Ascending aorta (tissue), 2 donors: ENCODE measurements at regions not wholly inside any gene's neighbourhood (a gene's known extent, or its start where the extent isn't known, plus 50 kb on each side); places are given as distances from the start of the nearest gene placed in this dataset.

ENCODE experiments used
- DNase-seq, 2 donors: peaks; one replicate each; pipeline ENCODE4 v3.0.0-alpha.2; 2019; ENCODE audit warnings: low spot score in 2 of 2
- H3K27ac ChIP-seq, 2 donors: fragments of 200-600 bp; sonication (generic); one replicate each; pipeline ENCODE4 v1.5.1; 2016 to 2017; ENCODE audit warnings: mild to moderate bottlenecking in 1 of 2
- H3K27me3 ChIP-seq: fragments of 200-600 bp; sonication (generic); one replicate; pipeline ENCODE4 v1.5.1; 2017
- H3K36me3 ChIP-seq, 2 donors: fragments of 200-600 bp; sonication (generic); one replicate each; pipeline ENCODE4 v1.5.1; 2016
- H3K4me1 ChIP-seq, 2 donors: fragments of 200-600 bp; sonication (generic); one replicate each; pipeline ENCODE4 v1.5.1; 2016 to 2017; ENCODE audit warnings: mild to moderate bottlenecking in 1 of 2
- H3K4me3 ChIP-seq, 2 donors: fragments of 200-600 bp; sonication (generic); one replicate each; pipeline ENCODE4 v1.5.1; 2016 to 2017; ENCODE audit warnings: mild to moderate bottlenecking in 1 of 2
- H3K9me3 ChIP-seq, 2 donors: fragments of 200-600 bp; sonication (generic); one replicate each; pipeline ENCODE4 v1.5.1; 2016
- intact Hi-C: fragments of 100-400 bp; cut with DNase I; formaldehyde crosslinking; loops from one replicate; pipeline ENCODE4 v1.15.1; 2023
- TF ChIP-seq, protein P1 (sequence below), 3 experiments: fragments of 200-600 bp in 2 of 3; fragments of 450-650 bp in 1 of 3; sonication (generic) in 2 of 3; IDR thresholded peaks; one replicate each; pipeline ENCODE4 v1.5.1; 2016 to 2019; ENCODE audit warnings: antibody characterized with exemption in 3 of 3, mild to moderate bottlenecking in 1 of 3, moderate library complexity in 1 of 3

DNA sequence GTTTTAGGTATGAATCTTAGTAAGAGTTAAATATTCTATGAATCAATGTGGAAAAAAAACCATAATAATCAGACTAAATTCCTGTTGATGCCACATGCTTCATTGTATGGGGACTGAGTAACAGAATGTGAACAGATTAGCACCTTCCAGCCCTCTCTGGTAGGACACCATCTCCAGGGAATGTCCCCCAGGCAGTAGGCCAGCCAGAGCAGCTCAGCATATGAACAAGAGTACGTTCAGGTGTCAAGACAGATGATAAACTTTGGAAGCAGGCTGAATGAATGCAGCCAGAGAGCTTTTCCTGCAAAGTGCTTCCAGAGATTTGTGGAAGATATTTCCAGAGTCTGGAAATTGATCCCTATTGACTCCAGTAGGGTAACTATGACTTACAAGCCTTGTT lies 204.4 kb downstream of the RPS29 start:
- H3K4me1 ChIP-seq: no peaks in the 10 kb centered on the region
- DNase-seq: no peak
- H3K36me3 ChIP-seq: no peaks in the 10 kb centered on the region
- no peak overlapping the region for H3K27ac ChIP-seq
- H3K9me3 ChIP-seq: no peaks in the 10 kb centered on the region
- H3K27me3 ChIP-seq: no peaks in the 10 kb centered on the region
- H3K4me3 ChIP-seq: no peak overlapping the region
- TF ChIP-seq, protein P1, sequence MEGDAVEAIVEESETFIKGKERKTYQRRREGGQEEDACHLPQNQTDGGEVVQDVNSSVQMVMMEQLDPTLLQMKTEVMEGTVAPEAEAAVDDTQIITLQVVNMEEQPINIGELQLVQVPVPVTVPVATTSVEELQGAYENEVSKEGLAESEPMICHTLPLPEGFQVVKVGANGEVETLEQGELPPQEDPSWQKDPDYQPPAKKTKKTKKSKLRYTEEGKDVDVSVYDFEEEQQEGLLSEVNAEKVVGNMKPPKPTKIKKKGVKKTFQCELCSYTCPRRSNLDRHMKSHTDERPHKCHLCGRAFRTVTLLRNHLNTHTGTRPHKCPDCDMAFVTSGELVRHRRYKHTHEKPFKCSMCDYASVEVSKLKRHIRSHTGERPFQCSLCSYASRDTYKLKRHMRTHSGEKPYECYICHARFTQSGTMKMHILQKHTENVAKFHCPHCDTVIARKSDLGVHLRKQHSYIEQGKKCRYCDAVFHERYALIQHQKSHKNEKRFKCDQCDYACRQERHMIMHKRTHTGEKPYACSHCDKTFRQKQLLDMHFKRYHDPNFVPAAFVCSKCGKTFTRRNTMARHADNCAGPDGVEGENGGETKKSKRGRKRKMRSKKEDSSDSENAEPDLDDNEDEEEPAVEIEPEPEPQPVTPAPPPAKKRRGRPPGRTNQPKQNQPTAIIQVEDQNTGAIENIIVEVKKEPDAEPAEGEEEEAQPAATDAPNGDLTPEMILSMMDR (IDR thresholded peaks at IDR 0.05): no peak
- intact Hi-C loops: no loop called here

DNA sequence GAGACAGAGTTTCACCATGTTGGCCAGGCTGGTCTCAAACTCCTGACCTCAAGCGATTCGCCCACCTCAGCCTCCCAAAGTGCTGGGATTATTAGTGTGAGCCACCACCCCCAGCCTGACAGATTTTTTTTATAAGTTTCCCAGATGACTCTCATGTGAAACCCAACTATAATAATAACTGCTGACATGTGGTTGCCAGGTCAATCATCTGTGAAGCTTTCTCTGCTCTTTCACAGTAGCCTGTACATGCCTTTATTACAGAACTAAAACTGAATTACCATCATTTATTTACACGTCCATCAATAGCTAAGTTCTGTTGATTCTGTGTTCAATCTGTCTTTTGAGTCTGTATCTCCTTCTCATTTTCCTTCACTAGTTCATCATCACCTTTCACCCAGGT lies 218.5 kb downstream of the RPS29 start:
- H3K27me3 ChIP-seq: no peaks in the 10 kb centered on the region
- intact Hi-C loops: no loop called here
- no peak for DNase-seq
- H3K9me3 ChIP-seq: no peaks in the 10 kb centered on the region
- H3K4me1 ChIP-seq: no peaks in the 10 kb centered on the region
- H3K27ac ChIP-seq: no peak overlapping the region
- no peak overlapping the region for H3K4me3 ChIP-seq
- TF ChIP-seq, protein P1 (IDR thresholded peaks at IDR 0.05): no peak
- H3K36me3 ChIP-seq: no peaks in the 10 kb centered on the region

DNA sequence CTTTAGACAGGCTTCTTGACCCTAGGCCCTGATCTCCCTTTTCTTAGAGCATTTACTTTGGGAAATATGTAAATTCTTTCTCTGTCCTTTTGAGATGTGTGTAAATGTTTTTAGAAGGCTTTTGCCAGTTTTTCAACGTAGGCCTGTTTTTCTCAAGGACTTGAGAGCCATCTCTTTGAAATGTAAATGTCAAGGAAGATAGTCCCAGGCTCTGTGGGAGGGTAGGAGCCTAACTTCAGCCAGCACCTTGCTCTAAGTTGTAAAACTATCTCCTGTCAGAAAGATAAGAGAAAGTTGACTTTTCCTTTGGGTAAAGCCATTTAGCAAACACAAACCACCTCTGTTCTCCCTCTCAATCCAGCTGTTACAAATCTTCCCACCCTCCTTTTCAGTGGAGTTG lies 219.8 kb downstream of the RPS29 start:
- H3K4me3 ChIP-seq: no peak overlapping the region
- TF ChIP-seq, protein P1 (IDR thresholded peaks at IDR 0.05): no peak
- no peak overlapping the region for H3K27ac ChIP-seq
- DNase-seq: no peak
- H3K4me1 ChIP-seq: no peaks in the 10 kb centered on the region
- H3K36me3 ChIP-seq: no peaks in the 10 kb centered on the region
- intact Hi-C loops: no loop called here
- H3K27me3 ChIP-seq: no peaks in the 10 kb centered on the region
- peaks cover 0 to 2% of the 10 kb centered on the region in 2 donors for H3K9me3 ChIP-seq

DNA sequence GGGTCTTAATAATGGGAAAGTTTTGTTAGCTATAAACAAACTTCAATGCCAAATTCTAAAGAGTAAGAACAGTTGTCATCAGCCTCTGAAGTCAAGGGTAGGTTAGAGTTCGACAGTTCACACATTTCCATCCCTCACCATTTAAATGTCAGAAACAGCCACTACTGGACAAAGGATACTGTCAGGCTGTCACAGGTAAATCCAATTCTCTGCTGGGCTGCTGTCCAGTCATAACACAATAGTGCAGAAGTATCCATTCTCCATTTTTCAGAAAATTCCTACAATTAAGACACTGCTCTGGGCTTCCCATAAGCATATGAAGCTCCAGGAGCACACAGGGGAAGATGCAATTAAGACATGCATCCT lies 221.4 kb downstream of the RPS29 start:
- no peak for DNase-seq
- Histone ChIP-seq H3K4me3 (no peak overlapping the region), H3K36me3 (no peaks in the 10 kb centered on the region), H3K9me3 (peaks cover 0 to 6% of the 10 kb centered on the region in 2 donors), H3K27ac (no peak overlapping the region), H3K4me1 (no peaks in the 10 kb centered on the region), H3K27me3 (no peaks in the 10 kb centered on the region)
- TF ChIP-seq, protein P1 (IDR thresholded peaks at IDR 0.05): no peak
- intact Hi-C loops: no loop called here

DNA sequence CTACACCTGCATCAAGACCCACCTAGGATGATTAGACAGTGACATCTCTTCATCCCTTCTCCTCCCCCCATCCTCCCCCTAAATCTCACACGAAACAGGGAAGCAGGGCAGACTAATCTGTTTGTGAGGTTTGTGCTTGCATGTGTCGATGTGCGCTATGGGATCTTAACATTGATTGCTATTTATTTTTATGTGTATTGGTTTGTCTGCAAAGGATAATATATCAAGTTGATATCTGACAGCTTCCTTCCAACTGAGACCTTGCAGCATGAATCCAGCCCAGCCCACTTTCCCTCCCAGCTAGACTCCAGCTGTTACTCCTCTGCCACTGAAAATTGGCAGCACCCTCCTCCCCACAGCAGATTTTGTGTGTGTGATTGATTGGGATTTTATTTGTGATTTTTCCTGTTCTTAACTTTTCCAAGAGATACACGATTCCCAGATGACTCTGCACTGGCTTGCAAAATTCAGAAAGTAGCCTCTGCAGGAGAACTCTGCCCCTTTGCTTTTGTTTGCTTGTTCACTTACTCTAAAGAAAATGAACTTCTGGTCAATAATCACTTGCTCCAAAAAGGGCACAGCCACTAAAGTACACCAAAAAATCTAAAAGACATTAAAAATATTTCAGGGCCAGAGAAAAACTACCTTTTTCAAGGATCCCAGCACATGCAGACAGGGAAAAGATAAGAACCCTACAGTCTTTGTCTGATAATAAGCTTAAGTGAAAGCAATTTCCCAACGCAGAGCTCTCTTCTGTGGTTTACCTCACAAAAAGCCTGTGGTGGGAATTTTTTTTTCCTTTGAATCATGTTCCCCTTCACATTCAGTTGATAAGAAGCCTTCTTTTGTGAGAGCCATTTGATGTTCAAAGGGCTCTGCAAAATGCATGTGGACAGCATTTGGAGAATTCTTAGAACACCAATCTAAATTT lies 222.1 kb downstream of the RPS29 start:
- Histone ChIP-seq H3K36me3 (no peaks in the 10 kb centered on the region), H3K4me1 (no peaks in the 10 kb centered on the region), H3K27me3 (no peaks in the 10 kb centered on the region), H3K27ac (no peak overlapping the region), H3K4me3 (no peak overlapping the region), H3K9me3 (peaks cover 0 to 6% of the 10 kb centered on the region in 2 donors)
- no peak for DNase-seq
- intact Hi-C loops: no loop called here
- TF ChIP-seq, protein P1 (IDR thresholded peaks at IDR 0.05): no peak
